ENCODE measurements at regions not wholly inside any gene's neighbourhood (a gene's known extent, or its start where the extent isn't known, plus 50 kb on each side); places are given as distances from the start of the nearest gene placed in this dataset.

DNA sequence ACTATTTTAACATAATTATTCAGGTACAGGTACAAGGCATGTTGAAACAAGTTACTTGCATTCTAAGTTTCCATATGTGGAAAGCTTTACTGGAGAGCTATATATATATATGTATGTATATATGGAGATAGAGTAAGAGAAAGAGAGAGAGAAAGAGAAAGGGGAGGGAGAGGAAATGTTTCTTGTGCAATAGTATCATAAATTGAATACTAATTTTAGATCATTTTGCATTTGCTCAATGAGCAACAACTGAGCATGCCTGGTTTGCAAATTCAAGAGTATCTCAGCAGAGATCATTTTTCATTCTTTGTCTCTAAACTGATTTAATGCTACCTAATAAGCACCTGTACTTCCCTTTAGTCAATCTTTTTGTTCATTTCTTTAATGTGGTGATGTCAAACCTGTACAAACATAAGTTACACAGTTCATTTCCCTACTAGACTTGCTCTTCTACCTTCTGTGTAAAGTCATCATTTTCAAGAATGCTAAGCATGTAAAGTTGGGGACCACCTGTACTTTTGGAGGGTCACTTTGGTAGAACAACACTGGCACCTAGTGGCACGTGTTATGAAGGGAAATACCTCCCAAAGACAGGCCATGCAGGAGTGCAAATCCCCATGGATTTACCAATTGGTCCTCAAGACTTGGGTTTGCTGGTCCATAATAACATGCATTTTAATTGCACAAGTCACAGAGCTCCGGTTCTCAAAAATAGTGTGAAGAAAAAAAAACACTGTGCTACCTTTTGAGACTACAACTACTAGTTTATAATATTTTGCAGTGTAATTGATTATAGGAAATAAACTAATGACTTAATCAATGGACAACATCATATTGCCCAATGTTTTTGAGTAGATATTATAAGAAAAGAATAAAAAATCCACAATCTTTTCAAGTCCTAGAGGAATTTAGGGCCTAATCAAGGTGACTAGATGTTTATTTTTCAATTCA lies 431.2 kb upstream of the IGFBP3 start:
- intact Hi-C loops (cut with micrococcal nuclease): loop anchor here (2.0 kb wide), 1 partner anchor 429 kb away; no protein-coding TSS in a partner anchor
- no peak overlapping the region for H3K27ac Mint-ChIP-seq
- no peak for DNase-seq (ENCODE audit: low spot score)
- no peaks in the 10 kb centered on the region for H3K27me3 Mint-ChIP-seq (ENCODE audit: insufficient read depth)
- H3K36me3 Mint-ChIP-seq (ENCODE audit: low read depth): no peaks in the 10 kb centered on the region
- H3K9me3 Mint-ChIP-seq: no peaks in the 10 kb centered on the region
- no peak overlapping the region for H3K4me3 Mint-ChIP-seq
- H3K4me1 Mint-ChIP-seq (ENCODE audit: low read depth): no peaks in the 10 kb centered on the region

DNA sequence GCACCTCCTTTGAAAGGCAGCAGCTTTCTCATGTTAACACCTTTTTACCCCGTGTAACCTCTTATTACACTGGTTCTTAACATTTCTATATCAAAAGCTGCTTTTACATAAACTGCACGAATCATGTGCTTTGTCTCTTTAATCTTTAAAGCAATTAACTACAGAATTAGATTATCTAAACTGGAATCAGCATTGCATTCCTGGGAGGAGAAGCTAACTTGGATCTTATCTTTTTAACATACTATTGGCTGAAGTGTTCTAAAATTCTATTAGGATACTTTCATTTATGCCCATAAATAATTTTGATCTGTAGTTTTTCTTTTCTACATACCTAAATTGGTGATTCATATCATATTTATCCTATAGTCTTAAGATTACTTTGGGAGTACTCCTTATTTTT lies 428.4 kb upstream of the IGFBP3 start:
- no peak overlapping the region for H3K27ac Mint-ChIP-seq
- intact Hi-C loops (cut with micrococcal nuclease): no loop called here
- DNase-seq (ENCODE audit: low spot score): no peak
- no peaks in the 10 kb centered on the region for H3K9me3 Mint-ChIP-seq
- H3K36me3 Mint-ChIP-seq (ENCODE audit: low read depth): no peaks in the 10 kb centered on the region
- H3K4me3 Mint-ChIP-seq: no peak overlapping the region
- H3K4me1 Mint-ChIP-seq (ENCODE audit: low read depth): no peaks in the 10 kb centered on the region
- no peaks in the 10 kb centered on the region for H3K27me3 Mint-ChIP-seq (ENCODE audit: insufficient read depth)

DNA sequence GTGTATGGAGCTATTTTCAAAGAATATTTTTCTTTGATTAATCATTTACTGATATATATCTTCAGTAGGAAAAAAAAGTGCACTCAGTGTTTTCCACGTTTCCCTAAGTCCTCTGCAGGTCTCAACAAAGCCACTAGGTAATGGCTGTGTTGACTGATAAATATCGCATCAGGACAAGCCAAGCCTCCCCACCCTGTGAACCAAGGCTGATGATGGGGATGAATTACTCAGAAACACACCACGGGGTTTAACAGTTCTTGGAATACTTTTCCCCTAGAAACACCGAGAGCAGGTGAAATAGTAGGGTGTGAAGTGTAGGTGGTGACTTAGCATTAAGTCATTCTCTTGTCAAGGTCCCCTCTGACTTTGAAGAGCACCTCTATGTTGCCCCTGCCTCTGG lies 423.5 kb upstream of the IGFBP3 start:
- H3K27ac Mint-ChIP-seq: no peak overlapping the region
- H3K9me3 Mint-ChIP-seq: peaks cover 7% of the 10 kb centered on the region
- intact Hi-C loops (cut with micrococcal nuclease): no loop called here
- H3K4me1 Mint-ChIP-seq (ENCODE audit: low read depth): no peaks in the 10 kb centered on the region
- H3K36me3 Mint-ChIP-seq (ENCODE audit: low read depth): no peaks in the 10 kb centered on the region
- DNase-seq (ENCODE audit: low spot score): no peak
- H3K4me3 Mint-ChIP-seq: no peak overlapping the region
- H3K27me3 Mint-ChIP-seq (ENCODE audit: insufficient read depth): no peaks in the 10 kb centered on the region

DNA sequence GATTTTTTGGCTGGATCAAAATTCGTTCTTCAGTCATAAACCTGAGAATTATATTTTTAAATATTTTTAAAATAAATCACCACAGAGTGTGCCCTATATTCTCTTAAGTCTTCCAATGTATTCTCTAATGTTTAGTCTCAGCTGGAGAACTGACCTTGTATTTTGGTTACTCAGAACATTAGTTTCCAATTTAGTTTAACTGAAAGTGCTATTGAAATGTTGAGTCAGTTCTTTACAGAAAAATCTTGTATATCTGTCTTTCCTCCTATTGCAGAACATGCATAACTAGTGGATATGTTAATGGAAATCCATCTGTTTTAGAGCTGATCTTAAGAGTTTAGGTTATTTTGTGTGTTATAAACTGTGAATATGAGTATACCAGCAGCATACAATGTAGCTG lies 422.7 kb upstream of the IGFBP3 start:
- intact Hi-C loops (cut with micrococcal nuclease): no loop called here
- Mint-ChIP-seq H3K36me3 (ENCODE audit: low read depth) (no peaks in the 10 kb centered on the region), H3K27ac (no peak overlapping the region), H3K27me3 (ENCODE audit: insufficient read depth) (no peaks in the 10 kb centered on the region), H3K4me1 (ENCODE audit: low read depth) (no peaks in the 10 kb centered on the region), H3K4me3 (no peak overlapping the region), H3K9me3 (peaks cover 7% of the 10 kb centered on the region)
- no peak for DNase-seq (ENCODE audit: low spot score)

DNA sequence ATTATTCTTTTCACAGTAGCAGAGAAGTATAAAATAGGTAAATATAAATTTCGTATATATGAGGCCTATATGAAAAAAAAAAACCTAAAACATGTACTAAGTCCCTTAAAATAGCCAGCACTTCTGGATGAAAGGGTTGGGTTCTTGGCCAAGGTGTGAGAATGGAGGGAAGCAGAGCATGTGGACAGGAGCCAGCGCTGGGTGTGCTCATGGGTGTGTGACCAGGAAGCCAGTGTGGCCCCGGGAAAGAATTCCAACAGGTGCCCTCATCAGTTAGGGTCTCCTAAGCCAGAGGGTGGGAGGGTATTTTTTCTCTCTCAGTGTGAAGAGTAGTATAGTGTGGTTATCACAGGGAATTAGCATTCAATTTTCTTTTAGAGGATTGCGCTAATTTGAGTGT lies 401.9 kb upstream of the IGFBP3 start:
- Mint-ChIP-seq H3K9me3 (peaks cover 5% of the 10 kb centered on the region), H3K27me3 (ENCODE audit: insufficient read depth) (no peaks in the 10 kb centered on the region), H3K36me3 (ENCODE audit: low read depth) (no peaks in the 10 kb centered on the region), H3K27ac (no peak overlapping the region), H3K4me3 (no peak overlapping the region), H3K4me1 (ENCODE audit: low read depth) (no peaks in the 10 kb centered on the region)
- intact Hi-C loops (cut with micrococcal nuclease): no loop called here
- DNase-seq (ENCODE audit: low spot score): no peak

DNA sequence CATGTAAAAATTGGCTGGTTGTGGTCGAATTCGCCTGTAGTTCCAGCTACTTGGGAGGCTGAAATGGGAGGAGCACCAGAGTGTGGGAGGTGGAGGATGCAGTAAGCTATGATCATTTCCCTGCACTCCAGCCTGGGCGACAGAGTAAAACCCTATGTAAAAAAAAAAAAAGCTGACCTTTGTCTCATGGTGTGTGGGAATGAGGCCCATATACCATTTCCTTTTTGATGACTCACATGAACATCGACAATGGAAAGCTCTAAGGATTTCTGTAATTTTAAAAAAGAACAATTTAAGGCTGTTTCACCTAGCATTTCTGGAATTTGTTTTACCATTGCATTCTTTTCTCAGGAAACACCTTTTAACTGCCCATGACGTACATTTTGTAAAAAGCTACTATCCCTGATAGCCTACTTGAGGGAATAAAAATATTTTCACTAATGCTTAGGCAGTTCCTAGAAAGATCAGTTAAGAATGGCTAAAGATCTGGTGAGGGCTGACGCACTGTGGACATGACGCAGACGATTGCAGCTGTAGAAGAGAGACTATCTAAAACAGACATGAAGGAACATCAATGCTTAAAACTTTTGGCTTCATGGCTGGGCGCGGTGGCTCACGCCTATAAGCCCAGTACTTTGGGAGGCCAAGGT lies 400.6 kb upstream of the IGFBP3 start:
- intact Hi-C loops (cut with micrococcal nuclease): no loop called here
- Mint-ChIP-seq H3K4me3 (no peak overlapping the region), H3K4me1 (ENCODE audit: low read depth) (no peaks in the 10 kb centered on the region), H3K27ac (no peak overlapping the region), H3K9me3 (peaks cover 5% of the 10 kb centered on the region), H3K27me3 (ENCODE audit: insufficient read depth) (no peaks in the 10 kb centered on the region), H3K36me3 (ENCODE audit: low read depth) (no peaks in the 10 kb centered on the region)
- DNase-seq (ENCODE audit: low spot score): no peak

DNA sequence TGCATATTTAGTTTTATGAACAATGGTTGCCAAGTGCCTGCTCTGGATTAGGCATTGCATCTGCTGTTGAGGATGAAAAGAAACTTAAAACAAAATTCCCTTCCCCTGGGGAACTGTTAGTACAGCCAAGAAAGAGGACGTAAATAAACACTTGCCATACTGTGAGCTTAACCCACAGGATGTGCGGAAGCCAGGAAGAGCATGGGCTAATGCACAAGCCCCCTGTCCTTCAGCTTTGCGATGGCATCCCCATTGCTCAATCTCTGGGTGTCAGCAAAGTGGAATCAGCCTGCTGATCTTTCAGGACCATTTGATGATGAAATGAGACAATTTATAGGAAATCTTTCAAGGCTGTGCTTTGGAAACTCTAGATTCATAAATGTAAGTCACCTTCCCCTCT lies 399.9 kb upstream of the IGFBP3 start:
- no peak overlapping the region for H3K4me3 Mint-ChIP-seq
- no peaks in the 10 kb centered on the region for H3K4me1 Mint-ChIP-seq (ENCODE audit: low read depth)
- H3K27ac Mint-ChIP-seq: no peak overlapping the region
- intact Hi-C loops (cut with micrococcal nuclease): no loop called here
- H3K27me3 Mint-ChIP-seq (ENCODE audit: insufficient read depth): no peaks in the 10 kb centered on the region
- H3K9me3 Mint-ChIP-seq: peaks cover 5% of the 10 kb centered on the region
- H3K36me3 Mint-ChIP-seq (ENCODE audit: low read depth): no peaks in the 10 kb centered on the region
- DNase-seq (ENCODE audit: low spot score): no peak

DNA sequence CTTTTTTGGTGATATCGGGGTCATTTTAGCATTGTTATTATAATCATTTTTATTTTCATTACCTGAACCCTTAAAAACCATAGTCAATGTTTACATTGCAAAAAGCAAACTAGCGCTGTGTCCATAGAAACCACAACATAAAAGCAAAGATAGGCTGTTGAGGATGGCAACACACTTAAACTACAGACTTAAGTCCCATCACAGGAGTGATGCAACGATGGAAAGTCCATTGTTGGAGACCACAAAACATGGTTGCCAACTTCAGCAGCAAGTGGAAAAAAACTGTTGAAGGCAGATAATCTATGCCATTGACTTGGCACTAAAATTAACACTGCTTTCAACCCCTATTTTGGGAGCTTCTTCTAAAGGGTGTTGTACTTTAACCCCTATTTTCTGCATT lies 398.8 kb upstream of the IGFBP3 start:
- Mint-ChIP-seq H3K9me3 (no peaks in the 10 kb centered on the region), H3K36me3 (ENCODE audit: low read depth) (no peaks in the 10 kb centered on the region), H3K4me1 (ENCODE audit: low read depth) (no peaks in the 10 kb centered on the region), H3K4me3 (no peak overlapping the region), H3K27me3 (ENCODE audit: insufficient read depth) (no peaks in the 10 kb centered on the region), H3K27ac (no peak overlapping the region)
- no peak for DNase-seq (ENCODE audit: low spot score)
- intact Hi-C loops (cut with micrococcal nuclease): no loop called here

DNA sequence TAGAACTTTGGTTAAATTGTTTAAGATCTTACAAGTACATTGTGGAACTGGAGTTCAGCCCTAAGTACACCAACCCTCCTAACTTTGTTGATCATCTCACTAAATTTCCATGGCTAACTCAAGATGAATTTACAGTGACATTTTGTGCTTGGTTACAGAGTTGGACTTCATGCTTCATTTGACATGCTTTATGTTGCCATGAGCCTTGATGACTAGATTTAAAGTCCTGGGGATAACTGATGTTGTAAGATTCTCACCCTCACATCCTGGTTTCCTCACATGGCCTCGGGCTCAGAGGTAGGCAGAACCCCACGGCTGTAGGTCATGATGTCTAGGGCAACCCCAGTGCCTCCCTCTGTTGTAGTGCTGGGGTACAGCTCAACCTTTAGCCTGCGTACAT lies 397.2 kb upstream of the IGFBP3 start:
- intact Hi-C loops (cut with micrococcal nuclease): no loop called here
- Mint-ChIP-seq H3K9me3 (no peaks in the 10 kb centered on the region), H3K4me1 (ENCODE audit: low read depth) (no peaks in the 10 kb centered on the region), H3K27me3 (ENCODE audit: insufficient read depth) (no peaks in the 10 kb centered on the region), H3K27ac (no peak overlapping the region), H3K36me3 (ENCODE audit: low read depth) (no peaks in the 10 kb centered on the region), H3K4me3 (no peak overlapping the region)
- DNase-seq (ENCODE audit: low spot score): no peak

DNA sequence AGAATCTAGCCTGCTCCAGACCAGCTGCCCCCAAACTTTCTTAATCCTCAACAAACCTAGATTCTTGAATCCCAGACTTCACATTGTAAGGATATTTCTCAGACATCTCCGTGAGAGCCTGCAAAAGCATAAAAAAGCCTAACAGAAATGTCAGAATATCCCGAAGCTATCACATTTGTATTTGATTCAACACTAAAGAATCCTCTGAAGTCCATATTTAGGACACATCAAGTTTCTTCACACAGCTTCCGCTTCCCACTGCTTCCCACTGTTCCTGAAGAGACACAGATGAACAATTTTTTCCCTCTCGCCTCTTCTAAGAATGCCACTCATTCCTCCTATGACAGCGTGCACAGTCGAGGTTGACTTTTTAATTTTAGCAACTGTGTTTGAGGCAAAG lies 396.2 kb upstream of the IGFBP3 start:
- Mint-ChIP-seq H3K4me3 (no peak overlapping the region), H3K27ac (no peak overlapping the region), H3K9me3 (no peaks in the 10 kb centered on the region), H3K36me3 (ENCODE audit: low read depth) (no peaks in the 10 kb centered on the region), H3K27me3 (ENCODE audit: insufficient read depth) (no peaks in the 10 kb centered on the region), H3K4me1 (ENCODE audit: low read depth) (no peaks in the 10 kb centered on the region)
- no peak for DNase-seq (ENCODE audit: low spot score)
- intact Hi-C loops (cut with micrococcal nuclease): no loop called here

DNA sequence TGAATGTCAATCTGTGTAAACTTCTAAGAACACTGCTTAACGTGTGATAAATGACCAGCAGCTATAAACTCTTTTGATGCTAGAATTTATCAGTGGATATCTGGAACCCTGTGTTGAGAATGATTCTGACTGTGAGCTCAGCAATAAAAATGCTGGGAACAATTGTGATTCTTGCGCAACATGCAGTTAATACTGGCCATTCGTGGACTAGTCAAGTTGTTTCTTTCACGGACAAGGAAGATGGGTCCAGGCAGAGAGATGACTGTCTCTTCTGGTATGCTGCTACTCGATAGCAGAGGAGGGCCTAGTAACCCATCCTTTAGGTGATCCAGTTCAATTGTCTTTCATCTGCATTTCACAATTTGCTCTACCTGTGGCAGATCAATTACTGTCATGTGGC lies 394.8 kb upstream of the IGFBP3 start:
- Mint-ChIP-seq H3K4me3 (no peak overlapping the region), H3K4me1 (ENCODE audit: low read depth) (no peaks in the 10 kb centered on the region), H3K9me3 (no peaks in the 10 kb centered on the region), H3K27ac (no peak overlapping the region), H3K36me3 (ENCODE audit: low read depth) (no peaks in the 10 kb centered on the region), H3K27me3 (ENCODE audit: insufficient read depth) (no peaks in the 10 kb centered on the region)
- DNase-seq (ENCODE audit: low spot score): no peak
- intact Hi-C loops (cut with micrococcal nuclease): no loop called here

DNA sequence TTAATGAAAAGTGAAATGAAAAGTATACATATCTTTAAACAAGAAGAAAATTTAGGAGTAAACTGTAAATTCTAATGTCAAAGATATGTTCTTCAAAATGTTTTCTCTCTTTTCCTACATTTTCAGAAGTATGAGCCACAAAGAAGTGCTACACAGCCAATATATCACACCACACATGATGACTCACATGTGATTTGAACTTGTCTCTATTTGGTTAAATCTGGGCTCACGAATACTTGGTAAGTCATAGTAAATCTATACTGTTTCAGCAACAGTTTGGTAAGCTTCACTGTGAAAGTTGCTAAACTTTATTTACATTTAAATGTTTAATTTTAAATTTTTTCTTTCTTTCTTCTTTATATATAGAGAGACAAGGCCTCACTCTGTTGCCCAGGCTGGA lies 380.6 kb upstream of the IGFBP3 start:
- Mint-ChIP-seq H3K9me3 (no peaks in the 10 kb centered on the region), H3K27ac (no peak overlapping the region), H3K4me3 (no peak overlapping the region), H3K4me1 (ENCODE audit: low read depth) (no peaks in the 10 kb centered on the region), H3K36me3 (ENCODE audit: low read depth) (no peaks in the 10 kb centered on the region), H3K27me3 (ENCODE audit: insufficient read depth) (no peaks in the 10 kb centered on the region)
- DNase-seq (ENCODE audit: low spot score): no peak
- intact Hi-C loops (cut with micrococcal nuclease): no loop called here

DNA sequence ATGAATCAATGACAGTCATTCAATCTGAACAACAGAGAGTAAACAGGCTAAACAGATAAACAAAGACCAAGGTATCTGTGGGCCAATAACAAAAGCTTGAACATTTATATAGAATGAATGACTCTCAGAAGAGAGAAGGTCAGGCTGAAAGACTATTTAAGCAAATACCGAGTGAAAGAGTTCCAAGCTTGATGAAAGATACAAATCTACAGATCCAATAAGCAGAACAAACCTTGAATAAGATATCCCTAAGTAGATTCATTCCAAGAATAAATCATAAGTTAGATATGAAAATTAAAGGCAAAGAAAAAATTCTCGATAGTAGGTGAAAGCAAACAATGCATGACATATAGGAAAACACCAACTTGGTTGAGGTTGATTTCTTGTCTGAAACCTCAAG lies 376.4 kb upstream of the IGFBP3 start:
- DNase-seq (ENCODE audit: low spot score): no peak
- H3K9me3 Mint-ChIP-seq: no peaks in the 10 kb centered on the region
- intact Hi-C loops (cut with micrococcal nuclease): no loop called here
- no peaks in the 10 kb centered on the region for H3K36me3 Mint-ChIP-seq (ENCODE audit: low read depth)
- no peaks in the 10 kb centered on the region for H3K27me3 Mint-ChIP-seq (ENCODE audit: insufficient read depth)
- H3K27ac Mint-ChIP-seq: no peak overlapping the region
- no peak overlapping the region for H3K4me3 Mint-ChIP-seq
- H3K4me1 Mint-ChIP-seq (ENCODE audit: low read depth): no peaks in the 10 kb centered on the region
